AG04450 (cell line): ENCODE measurements at regions not wholly inside any gene's neighbourhood (a gene's known extent, or its start where the extent isn't known, plus 50 kb on each side); places are given as distances from the start of the nearest gene placed in this dataset.
"Not testable (repeated sequence)": the region's sequence is repeated elsewhere in the genome, so short reads cannot be mapped to it uniquely, and the experiment has no call there.

ENCODE experiments used
- CTCF ChIA-PET: fragments of 300-600, 350-600 bp; formaldehyde crosslinking; extraction: SDS; loops from one replicate; lab custom pipeline; 2022; ENCODE audit warnings: antibody characterized with exemption, inconsistent platforms; lab: Charles Lee
- POLR2A ChIA-PET: fragments of 350-600 bp; formaldehyde crosslinking; extraction: SDS; loops from one replicate; lab custom pipeline; 2021; ENCODE audit warnings: antibody characterized with exemption, inconsistent platforms; lab: Yijun Ruan, JAX
- DNase-seq: peaks from one replicate; pipeline ENCODE4 v3.0.0-alpha.2; 2011; ENCODE audit warnings: low read depth, low spot score
- H3K27ac ChIP-seq: one replicate; pipeline ENCODE4 v1.5.1; 2012; ENCODE audit warnings: low read depth, low read length, control low read depth
- H3K27me3 ChIP-seq: one replicate; pipeline ENCODE4 v1.6.0; 2012; ENCODE audit warnings: low read length; ENCODE audit not compliant: control insufficient read depth, insufficient read depth
- H3K4me3 ChIP-seq: 2 replicates; pipeline ENCODE4 v1.5.1; 2011; ENCODE audit warnings: mild to moderate bottlenecking, low read depth, low read length, control low read depth
- H3K9me3 ChIP-seq: 2 replicates; pipeline ENCODE4 v1.5.1; 2012; ENCODE audit warnings: low read length; ENCODE audit not compliant: control insufficient read depth, insufficient read depth
- TF ChIP-seq, protein P1 (sequence below): IDR thresholded peaks from 2 replicates; pipeline ENCODE4 v1.5.1; 2011; ENCODE audit warnings: low read depth, low read length, control low read depth, inconsistent platforms

GRCh38 chr14:57150449-57150848, 118.3 kb downstream of the EXOC5 start:
- H3K27ac ChIP-seq = no peak overlapping the region
- CTCF ChIA-PET = no interaction called here

DNA sequence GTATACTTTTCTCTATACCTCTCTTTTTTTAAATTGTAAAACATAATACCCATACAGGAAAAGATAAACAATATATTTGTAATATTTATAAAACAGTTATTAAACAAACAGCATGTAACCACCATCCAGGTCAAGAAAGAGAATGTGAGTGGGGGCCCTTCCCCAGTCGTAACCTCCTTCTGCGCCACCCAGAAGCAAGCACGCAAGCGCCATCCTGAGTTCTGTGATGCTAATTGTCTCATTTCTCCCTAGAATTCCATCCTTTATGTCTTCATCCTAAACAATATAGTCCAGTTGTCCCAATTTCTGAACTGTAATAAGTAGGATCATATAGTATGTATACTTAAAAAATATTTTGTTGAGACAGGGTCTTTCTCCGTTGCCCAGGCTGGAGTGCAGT, 129.5 kb downstream of the EXOC5 start:
- POLR2A ChIA-PET = no interaction called here
- no peaks in the 10 kb centered on the region for H3K27me3 ChIP-seq
- no peaks in the 10 kb centered on the region for H3K9me3 ChIP-seq
- TF ChIP-seq, protein P1, sequence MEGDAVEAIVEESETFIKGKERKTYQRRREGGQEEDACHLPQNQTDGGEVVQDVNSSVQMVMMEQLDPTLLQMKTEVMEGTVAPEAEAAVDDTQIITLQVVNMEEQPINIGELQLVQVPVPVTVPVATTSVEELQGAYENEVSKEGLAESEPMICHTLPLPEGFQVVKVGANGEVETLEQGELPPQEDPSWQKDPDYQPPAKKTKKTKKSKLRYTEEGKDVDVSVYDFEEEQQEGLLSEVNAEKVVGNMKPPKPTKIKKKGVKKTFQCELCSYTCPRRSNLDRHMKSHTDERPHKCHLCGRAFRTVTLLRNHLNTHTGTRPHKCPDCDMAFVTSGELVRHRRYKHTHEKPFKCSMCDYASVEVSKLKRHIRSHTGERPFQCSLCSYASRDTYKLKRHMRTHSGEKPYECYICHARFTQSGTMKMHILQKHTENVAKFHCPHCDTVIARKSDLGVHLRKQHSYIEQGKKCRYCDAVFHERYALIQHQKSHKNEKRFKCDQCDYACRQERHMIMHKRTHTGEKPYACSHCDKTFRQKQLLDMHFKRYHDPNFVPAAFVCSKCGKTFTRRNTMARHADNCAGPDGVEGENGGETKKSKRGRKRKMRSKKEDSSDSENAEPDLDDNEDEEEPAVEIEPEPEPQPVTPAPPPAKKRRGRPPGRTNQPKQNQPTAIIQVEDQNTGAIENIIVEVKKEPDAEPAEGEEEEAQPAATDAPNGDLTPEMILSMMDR = no peak
- H3K27ac ChIP-seq = no peak overlapping the region
- CTCF ChIA-PET = no interaction called here
- no peak for DNase-seq
- H3K4me3 ChIP-seq = no peak overlapping the region

More at GRCh38 chr14:57150449-57150848, 118.3 kb downstream of the EXOC5 start:
- no peaks in the 10 kb centered on the region for H3K9me3 ChIP-seq
- TF ChIP-seq, protein P1 = no peak
- no peak for DNase-seq
- no peak overlapping the region for H3K4me3 ChIP-seq
- H3K27me3 ChIP-seq = no peaks in the 10 kb centered on the region
- POLR2A ChIA-PET = no interaction called here

- Histone ChIP-seq H3K27me3 (no peaks in the 10 kb centered on the region), H3K4me3 (no peak overlapping the region), H3K9me3 (no peaks in the 10 kb centered on the region), H3K27ac (no peak overlapping the region)
- TF ChIP-seq, protein P1 = no peak
- ChIA-PET CTCF (no interaction called here), POLR2A (no interaction called here)
- no peak for DNase-seq
Observed at GRCh38 chr14:57136669-57137328, 131.9 kb downstream of the EXOC5 start.

GRCh38 chr14:57127809-57128208, 140.9 kb downstream of the EXOC5 start:
- DNase-seq, H3K4me3 ChIP-seq, CTCF ChIA-PET, H3K27me3 ChIP-seq, H3K9me3 ChIP-seq, H3K27ac ChIP-seq, POLR2A ChIA-PET: not testable (repeated sequence)

DNA sequence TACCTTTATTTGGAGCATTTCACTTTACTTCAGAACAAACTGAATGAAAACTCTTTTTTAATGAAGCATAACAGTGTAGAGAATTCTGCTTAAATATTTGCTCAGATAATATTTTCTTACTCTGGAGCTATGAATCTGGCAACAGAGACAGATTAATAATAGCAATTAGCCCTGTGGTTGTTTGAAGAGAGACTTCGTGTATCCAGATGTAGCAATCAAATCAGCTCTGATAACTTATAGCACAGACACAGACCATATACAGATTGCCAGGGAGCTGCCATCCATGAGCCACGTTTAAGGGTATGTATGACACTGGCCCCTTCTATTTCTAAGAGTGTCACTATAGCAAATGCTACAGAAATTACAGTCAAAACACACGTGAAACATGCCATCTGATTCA, 146.6 kb downstream of the EXOC5 start:
- ChIA-PET POLR2A (no interaction called here), CTCF (no interaction called here)
- TF ChIP-seq, protein P1 = no peak
- H3K27me3 ChIP-seq = no peaks in the 10 kb centered on the region
- no peaks in the 10 kb centered on the region for H3K9me3 ChIP-seq
- H3K27ac ChIP-seq = no peak overlapping the region
- H3K4me3 ChIP-seq = no peak overlapping the region
- DNase-seq = no peak

DNA sequence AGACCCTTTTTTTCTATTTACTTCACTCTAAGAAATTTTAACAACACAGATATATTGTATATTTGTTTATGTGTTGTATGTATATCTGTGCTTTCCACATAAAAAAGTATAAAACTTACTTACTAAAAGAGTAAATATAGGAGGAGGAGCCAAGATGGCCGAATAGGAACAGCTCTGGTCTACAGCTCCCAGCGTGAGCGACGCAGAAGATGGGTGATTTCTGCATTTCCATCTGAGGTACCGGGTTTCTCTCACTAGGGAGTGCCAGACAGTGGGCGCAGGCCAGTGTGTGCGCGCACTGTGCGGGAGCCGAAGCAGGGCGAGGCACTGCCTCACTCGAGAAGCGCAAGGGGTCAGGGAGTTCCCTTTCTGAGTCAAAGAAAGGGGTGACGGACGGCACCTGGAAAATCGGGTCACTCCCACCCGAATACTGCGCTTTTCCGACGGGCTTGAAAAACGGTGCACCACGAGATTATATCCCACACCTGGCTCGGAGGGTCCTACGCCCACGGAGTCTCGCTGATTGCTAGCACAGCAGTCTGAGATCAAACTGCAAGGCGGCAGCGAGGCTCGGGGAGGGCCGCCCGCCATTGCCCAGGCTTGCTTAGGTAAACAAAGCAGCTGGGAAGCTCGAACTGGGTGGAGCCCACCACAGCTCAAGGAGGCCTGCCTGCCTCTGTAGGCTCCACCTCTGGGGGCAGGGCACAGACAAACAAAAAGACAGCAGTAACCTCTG, 156.5 kb downstream of the EXOC5 start:
- H3K27me3 ChIP-seq, H3K9me3 ChIP-seq, POLR2A ChIA-PET, DNase-seq, H3K27ac ChIP-seq, H3K4me3 ChIP-seq, CTCF ChIA-PET: not testable (repeated sequence)

DNA sequence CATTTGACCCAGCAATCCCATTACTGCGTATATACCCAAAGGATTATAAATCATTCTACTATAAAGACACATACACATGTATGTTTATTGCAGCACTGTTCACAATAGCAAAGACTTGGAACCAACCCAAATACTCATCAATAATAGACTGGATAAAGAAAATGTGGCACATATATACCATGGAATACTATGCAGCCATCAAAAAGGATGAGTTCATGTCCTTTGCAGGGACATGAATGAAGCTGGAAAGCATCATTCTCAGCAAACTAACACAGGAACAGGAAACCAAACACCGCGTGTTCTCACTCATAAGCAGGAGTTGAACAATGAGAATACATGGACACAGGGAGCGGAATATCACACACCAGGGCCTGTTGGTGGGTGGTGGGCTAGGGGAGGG, 158.3 kb downstream of the EXOC5 start:
- H3K9me3 ChIP-seq, H3K4me3 ChIP-seq, CTCF ChIA-PET, DNase-seq, H3K27ac ChIP-seq, H3K27me3 ChIP-seq, POLR2A ChIA-PET: not testable (repeated sequence)
